Osteocyte (in vitro differentiated cells): ENCODE measurements at regions not wholly inside any gene's neighbourhood (a gene's known extent, or its start where the extent isn't known, plus 50 kb on each side); places are given as distances from the start of the nearest gene placed in this dataset.

Experiments
- DNase-seq: peaks from one replicate; pipeline ENCODE4 v3.0.0; 2021; ENCODE audit warnings: mixed read lengths; ENCODE audit not compliant: unreplicated experiment; ENCODE audit errors: extremely low spot score
- H3K27ac Mint-ChIP-seq: one replicate; pipeline ENCODE4 v1.8.0; 2021; ENCODE audit warnings: mild to moderate bottlenecking, mixed read lengths; ENCODE audit not compliant: unreplicated experiment
- H3K27me3 Mint-ChIP-seq: one replicate; pipeline ENCODE4 v1.8.0; 2021; ENCODE audit warnings: mixed read lengths; ENCODE audit not compliant: unreplicated experiment
- H3K36me3 Mint-ChIP-seq: one replicate; pipeline ENCODE4 v1.8.0; 2021; ENCODE audit warnings: mixed read lengths; ENCODE audit not compliant: unreplicated experiment
- H3K4me1 Mint-ChIP-seq: one replicate; pipeline ENCODE4 v1.8.0; 2021; ENCODE audit warnings: mixed read lengths; ENCODE audit not compliant: unreplicated experiment
- H3K4me3 Mint-ChIP-seq: one replicate; pipeline ENCODE4 v1.8.0; 2021; ENCODE audit warnings: mild to moderate bottlenecking, moderate library complexity, mixed read lengths; ENCODE audit not compliant: unreplicated experiment
- H3K9me3 Mint-ChIP-seq: one replicate; pipeline ENCODE4 v1.8.0; 2021; ENCODE audit warnings: mixed read lengths; ENCODE audit not compliant: unreplicated experiment
- TF ChIP-seq, protein P1 (sequence below): fragments of 200-600 bp; sonication (generic); IDR thresholded peaks from 2 replicates; pipeline ENCODE4 v1.5.0; 2021; ENCODE audit warnings: antibody characterized with exemption, mild to moderate bottlenecking, moderate library complexity

DNA sequence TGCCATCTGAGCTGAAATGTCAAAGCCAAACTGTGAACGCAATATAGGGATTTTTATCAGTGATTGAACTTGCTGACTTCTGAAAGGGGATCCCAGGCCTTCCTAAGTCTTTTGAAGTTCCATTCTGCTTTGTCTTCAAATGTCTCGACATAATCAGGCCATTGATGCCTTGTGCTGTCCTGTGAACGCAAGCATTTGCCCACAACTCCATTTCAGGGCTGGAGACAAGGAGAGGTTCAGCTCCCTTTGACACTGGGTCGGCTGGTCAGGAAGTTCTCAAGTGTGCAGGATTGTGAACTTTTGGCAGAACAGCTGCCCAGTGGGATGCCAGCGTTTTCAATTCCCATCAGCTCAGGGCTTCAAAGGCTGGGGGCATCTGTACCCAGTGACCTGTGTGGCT, 345.3 kb downstream of the NUAK1 start:
- Mint-ChIP-seq H3K4me1 (peaks cover under 1% of the 10 kb centered on the region), H3K36me3 (peaks cover 2% of the 10 kb centered on the region), H3K9me3 (peaks cover 21% of the 10 kb centered on the region), H3K27me3 (no peaks in the 10 kb centered on the region), H3K27ac (no peak overlapping the region), H3K4me3 (no peak overlapping the region)
- DNase-seq, result no peak
- TF ChIP-seq, protein P1, sequence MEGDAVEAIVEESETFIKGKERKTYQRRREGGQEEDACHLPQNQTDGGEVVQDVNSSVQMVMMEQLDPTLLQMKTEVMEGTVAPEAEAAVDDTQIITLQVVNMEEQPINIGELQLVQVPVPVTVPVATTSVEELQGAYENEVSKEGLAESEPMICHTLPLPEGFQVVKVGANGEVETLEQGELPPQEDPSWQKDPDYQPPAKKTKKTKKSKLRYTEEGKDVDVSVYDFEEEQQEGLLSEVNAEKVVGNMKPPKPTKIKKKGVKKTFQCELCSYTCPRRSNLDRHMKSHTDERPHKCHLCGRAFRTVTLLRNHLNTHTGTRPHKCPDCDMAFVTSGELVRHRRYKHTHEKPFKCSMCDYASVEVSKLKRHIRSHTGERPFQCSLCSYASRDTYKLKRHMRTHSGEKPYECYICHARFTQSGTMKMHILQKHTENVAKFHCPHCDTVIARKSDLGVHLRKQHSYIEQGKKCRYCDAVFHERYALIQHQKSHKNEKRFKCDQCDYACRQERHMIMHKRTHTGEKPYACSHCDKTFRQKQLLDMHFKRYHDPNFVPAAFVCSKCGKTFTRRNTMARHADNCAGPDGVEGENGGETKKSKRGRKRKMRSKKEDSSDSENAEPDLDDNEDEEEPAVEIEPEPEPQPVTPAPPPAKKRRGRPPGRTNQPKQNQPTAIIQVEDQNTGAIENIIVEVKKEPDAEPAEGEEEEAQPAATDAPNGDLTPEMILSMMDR, result no peak

DNA sequence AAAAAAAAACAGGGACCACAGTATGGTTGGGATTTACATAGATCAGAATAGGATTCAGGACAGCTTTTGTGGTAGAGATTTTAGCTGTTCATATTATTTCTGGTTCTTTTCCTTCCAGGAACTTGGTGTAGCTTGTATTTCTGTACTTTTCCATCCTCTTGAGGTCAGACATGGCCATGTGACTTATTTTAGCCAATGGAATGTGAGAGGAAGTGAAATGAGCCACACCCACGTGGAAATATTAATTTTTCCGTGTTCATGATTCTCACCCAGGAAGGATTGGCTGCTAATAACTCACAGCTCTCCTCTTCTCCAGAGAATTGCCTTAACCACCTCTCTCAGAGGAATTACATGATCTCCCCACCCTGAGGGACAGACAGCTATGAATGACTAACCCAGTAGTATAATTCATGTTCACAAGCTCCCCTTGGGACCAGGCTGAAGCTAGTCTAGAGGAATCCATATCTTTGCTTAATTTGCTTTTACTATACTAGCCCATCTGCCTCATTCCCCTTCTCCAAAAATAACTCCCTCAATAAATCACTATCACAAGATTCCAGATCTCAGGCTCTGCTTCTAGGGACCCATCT, 340.4 kb downstream of the NUAK1 start:
- no peak overlapping the region for H3K4me3 Mint-ChIP-seq
- H3K27me3 Mint-ChIP-seq, result no peaks in the 10 kb centered on the region
- TF ChIP-seq, protein P1, result no peak
- H3K9me3 Mint-ChIP-seq, result peaks cover 7% of the 10 kb centered on the region
- H3K36me3 Mint-ChIP-seq, result peaks cover 2% of the 10 kb centered on the region
- no peak for DNase-seq
- H3K4me1 Mint-ChIP-seq, result peaks cover 6% of the 10 kb centered on the region
- no peak overlapping the region for H3K27ac Mint-ChIP-seq

DNA sequence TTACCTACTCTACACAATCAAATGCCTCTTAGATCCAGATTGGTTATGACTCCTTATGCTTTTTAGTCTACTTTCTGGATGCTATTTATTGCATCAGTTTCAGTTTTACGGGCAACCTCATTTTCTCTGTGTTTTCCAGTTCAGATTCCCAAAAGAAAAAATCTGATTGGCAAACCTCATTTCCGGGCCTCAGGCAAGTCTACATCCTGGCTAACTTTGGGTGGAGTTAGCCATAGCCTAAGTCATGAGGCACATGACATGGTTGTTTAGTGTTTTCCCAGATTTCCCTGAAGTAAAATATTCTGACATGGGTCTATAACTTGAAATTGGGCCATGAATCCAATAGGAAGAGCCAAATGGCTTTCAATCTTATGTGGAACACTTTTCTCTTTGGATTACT, 339.7 kb downstream of the NUAK1 start:
- TF ChIP-seq, protein P1, result no peak
- Mint-ChIP-seq H3K4me3 (no peak overlapping the region), H3K27ac (no peak overlapping the region), H3K4me1 (peaks cover 6% of the 10 kb centered on the region), H3K9me3 (peaks cover 7% of the 10 kb centered on the region), H3K36me3 (peaks cover 2% of the 10 kb centered on the region), H3K27me3 (no peaks in the 10 kb centered on the region)
- no peak for DNase-seq

DNA sequence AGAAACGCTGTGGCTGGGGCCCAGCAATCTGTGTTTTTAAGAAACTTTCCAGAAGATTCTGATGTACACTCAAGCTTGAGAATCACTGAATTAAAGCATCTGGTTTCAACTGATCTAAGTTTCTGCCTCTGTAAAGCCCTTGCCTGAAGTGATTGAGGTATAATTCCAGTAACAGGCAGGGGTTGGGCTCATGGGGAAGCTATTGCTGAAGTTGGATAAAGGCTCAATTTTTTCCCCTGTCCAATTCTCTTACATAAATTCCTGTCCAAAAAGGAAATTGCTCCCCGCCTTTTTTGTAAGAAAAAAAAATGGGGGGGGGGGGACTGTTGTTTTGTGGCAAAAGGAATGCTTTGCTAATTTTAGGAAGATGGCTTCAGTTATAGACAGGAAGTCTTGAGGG, 337.4 kb downstream of the NUAK1 start:
- peaks cover 7% of the 10 kb centered on the region for H3K9me3 Mint-ChIP-seq
- H3K4me1 Mint-ChIP-seq, result peaks cover 6% of the 10 kb centered on the region
- H3K36me3 Mint-ChIP-seq, result peaks cover 2% of the 10 kb centered on the region
- TF ChIP-seq, protein P1, result no peak
- no peaks in the 10 kb centered on the region for H3K27me3 Mint-ChIP-seq
- no peak overlapping the region for H3K27ac Mint-ChIP-seq
- DNase-seq, result no peak
- no peak overlapping the region for H3K4me3 Mint-ChIP-seq

DNA sequence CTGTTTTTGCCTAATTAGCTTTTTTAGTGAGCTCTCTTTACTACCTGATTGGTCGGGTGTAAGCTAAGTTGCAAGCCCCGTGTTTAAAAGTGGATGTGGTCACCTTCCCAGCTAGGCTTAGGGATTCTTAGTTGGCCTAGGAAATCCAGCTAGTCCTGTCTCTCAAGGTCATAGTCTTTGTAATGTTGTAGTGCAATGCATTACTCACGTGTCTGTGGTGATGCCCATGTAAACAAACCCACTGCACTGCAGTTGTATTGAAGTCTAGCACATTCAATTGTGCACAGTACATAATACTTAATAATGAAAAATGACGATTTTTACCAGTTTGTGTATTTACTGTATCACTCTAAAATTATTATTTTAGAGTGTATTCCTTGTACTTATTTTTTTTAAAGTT, 335.5 kb downstream of the NUAK1 start:
- TF ChIP-seq, protein P1, result no peak
- Mint-ChIP-seq H3K9me3 (peaks cover 7% of the 10 kb centered on the region), H3K4me3 (no peak overlapping the region), H3K27ac (no peak overlapping the region), H3K36me3 (peaks cover 2% of the 10 kb centered on the region), H3K27me3 (no peaks in the 10 kb centered on the region), H3K4me1 (peaks cover 6% of the 10 kb centered on the region)
- DNase-seq, result no peak
